OCI-LY7 (cell line): ENCODE measurements at regions not wholly inside any gene's neighbourhood (a gene's known extent, or its start where the extent isn't known, plus 50 kb on each side); places are given as distances from the start of the nearest gene placed in this dataset.

ENCODE experiments used
- CTCF ChIP-seq: fragments of 200-600 bp; sonication (generic); conservative IDR thresholded peaks from 2 replicates; pipeline ENCODE4 v1.5.1; 2014; ENCODE audit warnings: mild to moderate bottlenecking, antibody characterized with exemption, low read length, moderate library complexity, mixed read lengths
- EZH2phosphoT487 ChIP-seq: fragments of 200-600 bp; sonication (generic); IDR thresholded peaks from 2 replicates; pipeline ENCODE4 v1.6.1; 2018; ENCODE audit warnings: low read depth, borderline replicate concordance, mild to moderate bottlenecking, mixed run types, antibody characterized with exemption, low read length, moderate library complexity, mixed read lengths

GRCh38 chr9:90966031-90966290 is 164.3 kb downstream of the SYK start:
- TF ChIP-seq CTCF: no peak
- no peak for TF ChIP-seq EZH2phosphoT487
